Right lobe of liver (tissue), 4 donors: ENCODE measurements at regions not wholly inside any gene's neighbourhood (a gene's known extent, or its start where the extent isn't known, plus 50 kb on each side); places are given as distances from the start of the nearest gene placed in this dataset.

ENCODE experiments used
- CTCF ChIP-seq, 4 donors: fragments of 200-600 bp in 3 of 4; fragments of 450-650 bp in 1 of 4; IDR thresholded peaks; one replicate each; pipeline versions ENCODE4 v1.5.1 to v1.8.0; 2016 to 2022; ENCODE audit warnings: antibody characterized with exemption in 4 of 4, mild to moderate bottlenecking in 2 of 4
- POLR2A ChIP-seq: fragments of 450-650 bp; IDR thresholded peaks from one replicate; pipeline ENCODE4 v1.6.1; 2017; ENCODE audit warnings: antibody characterized with exemption, mild to moderate bottlenecking
- donor health status: DM: no; HTN: no; CAD: no.
- donor health status: DM: no; HTN: no; CAD: no.
- donor health status: DM: no; HTN: yes; CAD: no.

GRCh38 chr4:19386786-19387185, 864.9 kb upstream of the SLIT2 start:
- TF ChIP-seq POLR2A = no peak
- no peak for TF ChIP-seq CTCF (IDR thresholded peaks at IDR 0.05)
